A673 (cell line): ENCODE measurements at regions not wholly inside any gene's neighbourhood (a gene's known extent, or its start where the extent isn't known, plus 50 kb on each side); places are given as distances from the start of the nearest gene placed in this dataset.

Source experiments
- BruUV-seq: library from RNA; stranded (reverse); fragments of 400-500 nt; replicated peaks from 2 replicates; lab custom pipeline; 2021; lab: Mats Ljungman, UMichigan
- CTCF ChIA-PET: fragments of 300-600 bp; sonication (Branson Sonifier 250); formaldehyde crosslinking; loops from one replicate; lab custom pipeline; 2022; ENCODE audit warnings: antibody characterized with exemption; lab: Charles Lee
- POLR2A ChIA-PET: fragments of 300-600 bp; sonication (Branson Sonifier 250); formaldehyde crosslinking; loops from one replicate; lab custom pipeline; 2022; ENCODE audit warnings: antibody characterized with exemption; ENCODE audit not compliant: low non-redundant PET; lab: Charles Lee
- DNase-seq: peaks from one replicate; pipeline ENCODE4 v3.0.0-alpha.2; 2015; ENCODE audit warnings: low spot score
- H3K27ac ChIP-seq: fragments of 200-600 bp; sonication (generic); 2 replicates; pipeline ENCODE4 v1.5.1; 2016; ENCODE audit warnings: mixed run types, low read depth, mild to moderate bottlenecking, mixed read lengths, antibody characterized with exemption, low read length; ENCODE audit not compliant: poor library complexity, severe bottlenecking
- H3K27me3 ChIP-seq: fragments of 200-600 bp; sonication (generic); replicated peaks from 2 replicates; pipeline ENCODE4 v1.6.1; 2017; ENCODE audit warnings: mixed run types, low read depth, mild to moderate bottlenecking, mixed read lengths, antibody characterized with exemption, low read length; ENCODE audit not compliant: insufficient read depth, poor library complexity
- H3K36me3 ChIP-seq: fragments of 200-600 bp; sonication (generic); 2 replicates; pipeline ENCODE4 v1.6.1; 2016; ENCODE audit warnings: mixed run types, mild to moderate bottlenecking, mixed read lengths, antibody characterized with exemption, low read length; ENCODE audit not compliant: insufficient read depth, poor library complexity, severe bottlenecking
- H3K4me1 ChIP-seq: fragments of 200-600 bp; sonication (generic); 2 replicates; pipeline ENCODE4 v1.6.1; 2017; ENCODE audit warnings: mixed run types, mild to moderate bottlenecking, mixed read lengths, antibody characterized with exemption, low read length; ENCODE audit not compliant: insufficient read depth, poor library complexity, severe bottlenecking
- H3K4me3 ChIP-seq: fragments of 200-600 bp; sonication (generic); 2 replicates; pipeline ENCODE4 v1.5.1; 2016; ENCODE audit warnings: low read depth, mixed run types, mild to moderate bottlenecking, mixed read lengths, low read length; ENCODE audit not compliant: poor library complexity, severe bottlenecking
- H3K9me3 ChIP-seq: fragments of 200-600 bp; sonication (generic); 2 replicates; pipeline ENCODE4 v1.6.1; 2016; ENCODE audit warnings: mixed run types, low read depth, mild to moderate bottlenecking, mixed read lengths, antibody characterized with exemption, low read length; ENCODE audit not compliant: poor library complexity, severe bottlenecking
- EZH2 ChIP-seq: fragments of 200-600 bp; sonication (generic); IDR thresholded peaks from 2 replicates; pipeline ENCODE4 v1.6.1; 2017; ENCODE audit warnings: borderline replicate concordance, low read depth, mild to moderate bottlenecking, mixed read lengths, antibody characterized with exemption, low read length; ENCODE audit not compliant: poor library complexity, severe bottlenecking
- intact Hi-C: fragments of 100-400 bp; cut with micrococcal nuclease; formaldehyde crosslinking; loops from one replicate; pipeline ENCODE4 v1.10.0; 2022; ENCODE audit not compliant: unreplicated experiment
- TF ChIP-seq, protein P1 (sequence below): fragments of 300-800, 200-600 bp; sonication (generic); conservative IDR thresholded peaks from 2 replicates; pipeline ENCODE4 v1.5.1; 2017; ENCODE audit warnings: low read depth, mild to moderate bottlenecking, antibody characterized with exemption, low read length, moderate library complexity, mixed read lengths

- CTCF ChIA-PET = no interaction called here
- DNase-seq = no peak
- Histone ChIP-seq H3K9me3 (no peaks in the 10 kb centered on the region), H3K4me1 (no peaks in the 10 kb centered on the region), H3K4me3 (no peak overlapping the region), H3K36me3 (no peaks in the 10 kb centered on the region), H3K27me3 (no peaks in the 10 kb centered on the region), H3K27ac (no peak overlapping the region)
- POLR2A ChIA-PET = no interaction called here
- intact Hi-C loops = no loop called here
- no TSS peak for BruUV-seq
- TF ChIP-seq EZH2 = no peak
- TF ChIP-seq, protein P1, sequence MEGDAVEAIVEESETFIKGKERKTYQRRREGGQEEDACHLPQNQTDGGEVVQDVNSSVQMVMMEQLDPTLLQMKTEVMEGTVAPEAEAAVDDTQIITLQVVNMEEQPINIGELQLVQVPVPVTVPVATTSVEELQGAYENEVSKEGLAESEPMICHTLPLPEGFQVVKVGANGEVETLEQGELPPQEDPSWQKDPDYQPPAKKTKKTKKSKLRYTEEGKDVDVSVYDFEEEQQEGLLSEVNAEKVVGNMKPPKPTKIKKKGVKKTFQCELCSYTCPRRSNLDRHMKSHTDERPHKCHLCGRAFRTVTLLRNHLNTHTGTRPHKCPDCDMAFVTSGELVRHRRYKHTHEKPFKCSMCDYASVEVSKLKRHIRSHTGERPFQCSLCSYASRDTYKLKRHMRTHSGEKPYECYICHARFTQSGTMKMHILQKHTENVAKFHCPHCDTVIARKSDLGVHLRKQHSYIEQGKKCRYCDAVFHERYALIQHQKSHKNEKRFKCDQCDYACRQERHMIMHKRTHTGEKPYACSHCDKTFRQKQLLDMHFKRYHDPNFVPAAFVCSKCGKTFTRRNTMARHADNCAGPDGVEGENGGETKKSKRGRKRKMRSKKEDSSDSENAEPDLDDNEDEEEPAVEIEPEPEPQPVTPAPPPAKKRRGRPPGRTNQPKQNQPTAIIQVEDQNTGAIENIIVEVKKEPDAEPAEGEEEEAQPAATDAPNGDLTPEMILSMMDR = no peak
Observed at GRCh38 chr4:164108971-164109370, 614.5 kb downstream of the TMA16 start.

DNA sequence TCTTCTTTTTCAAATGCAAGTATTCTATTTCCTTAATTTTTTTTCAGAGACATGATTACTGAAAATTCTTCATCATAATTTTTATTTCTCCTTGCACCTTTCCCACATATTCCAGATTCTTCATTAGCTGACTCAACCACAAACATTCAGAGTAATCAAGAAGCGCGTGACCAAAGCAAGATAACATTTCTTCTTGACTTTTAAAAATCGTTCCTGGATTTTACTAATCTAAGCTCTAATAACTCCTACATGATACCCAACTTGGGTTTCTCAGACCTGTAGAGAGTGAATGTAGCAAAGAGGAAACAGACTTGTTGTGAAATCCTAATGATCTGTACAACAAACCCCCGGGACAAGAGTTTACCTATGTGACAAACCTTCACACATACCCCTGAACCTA, 615.0 kb downstream of the TMA16 start:
- DNase-seq = no peak
- intact Hi-C loops = no loop called here

GRCh38 chr4:164115236-164115635, 620.7 kb downstream of the TMA16 start:
- CTCF ChIA-PET = no interaction called here
- H3K9me3 ChIP-seq = no peaks in the 10 kb centered on the region
- no peaks in the 10 kb centered on the region for H3K27me3 ChIP-seq
- no peak overlapping the region for H3K4me3 ChIP-seq
- intact Hi-C loops = no loop called here
- H3K4me1 ChIP-seq = no peaks in the 10 kb centered on the region
- no peak for DNase-seq
- no TSS peak for BruUV-seq
- H3K27ac ChIP-seq = no peak overlapping the region
- POLR2A ChIA-PET = no interaction called here
- H3K36me3 ChIP-seq = no peaks in the 10 kb centered on the region
- no peak for TF ChIP-seq EZH2
- TF ChIP-seq, protein P1 = no peak

More for the DNA sequence above, 615.0 kb downstream of the TMA16 start:
- CTCF ChIA-PET = no interaction called here
- Histone ChIP-seq H3K4me1 (no peaks in the 10 kb centered on the region), H3K4me3 (no peak overlapping the region), H3K9me3 (no peaks in the 10 kb centered on the region), H3K36me3 (no peaks in the 10 kb centered on the region), H3K27ac (no peak overlapping the region), H3K27me3 (no peaks in the 10 kb centered on the region)
- BruUV-seq = no TSS peak
- POLR2A ChIA-PET = no interaction called here
- TF ChIP-seq, protein P1 = no peak
- TF ChIP-seq EZH2 = no peak
